Psoas muscle (tissue), 7 donors: ENCODE measurements at regions not wholly inside any gene's neighbourhood (a gene's known extent, or its start where the extent isn't known, plus 50 kb on each side); places are given as distances from the start of the nearest gene placed in this dataset.

ENCODE experiments used
- ATAC-seq, 4 donors: fragments of 200-7000 bp; cut with Tn5 transposase; one replicate each; pipeline ENCODE4 v1.9.1; 2020; ENCODE audit warnings: moderate library complexity in 3 of 4, mild to moderate bottlenecking in 2 of 4
- DNase-seq, 2 donors: peaks; one replicate each; pipeline ENCODE4 v3.0.0-alpha.2; 2020
- H3K27ac ChIP-seq: fragments of 200-600 bp; one replicate; pipeline ENCODE4 v1.8.0; 2022
- H3K27me3 ChIP-seq, 3 donors: fragments of 200-600 bp in 1 of 3; one replicate each; pipeline versions ENCODE4 v1.6.1 to v1.8.0; 2013 to 2022; ENCODE audit warnings: low read length in 2 of 3, mild to moderate bottlenecking in 2 of 3, moderate library complexity in 1 of 3; ENCODE audit not compliant: insufficient read depth in 3 of 3
- H3K36me3 ChIP-seq, 2 donors: fragments of 200-600 bp in 1 of 2; one replicate each; pipeline versions ENCODE4 v1.6.1 to v1.8.0; 2013 to 2022; ENCODE audit warnings: low read depth in 1 of 2, mild to moderate bottlenecking in 1 of 2, moderate library complexity in 1 of 2; ENCODE audit not compliant: insufficient read depth in 1 of 2
- H3K4me1 ChIP-seq: fragments of 200-600 bp; one replicate; pipeline ENCODE4 v1.8.0; 2022
- H3K4me3 ChIP-seq: fragments of 200-600 bp; one replicate; pipeline ENCODE4 v1.8.0; 2022; ENCODE audit warnings: mild to moderate bottlenecking
- H3K9me3 ChIP-seq: fragments of 200-600 bp; one replicate; pipeline ENCODE4 v1.8.0; 2022
- CTCF ChIP-seq: fragments of 200-600 bp; IDR thresholded peaks from one replicate; pipeline ENCODE4 v1.8.0; 2022; ENCODE audit warnings: antibody characterized with exemption
- WGBS, 3 donors: extraction: QIAGEN DNeasy Blood & Tissue Kit; methylation state at CpG; one replicate each; pipeline versions ENCODE4 v1.1.6 to v1.1.7; 2013; 5-methylcytosine and 5-hydroxymethylcytosine counted together
- intact Hi-C, 2 donors: fragments of 100-400 bp; cut with DNase I; formaldehyde crosslinking; loops; one replicate each; pipeline versions ENCODE4 v1.11.0 to v1.14.2; 2022
- donor health status: healthy with polysubstance abuse.
- donor health status: DM: no; HTN: no; CAD: no; lungs with moderate emphysema.
- donor health status: Bipolar disorder and iron deficiency.
- donor health status: healthy.
- donor health status: DM: yes; HTN: yes; CAD: no.
- donor health status: DM: no; HTN: no; CAD: no.
- donor health status: DM: yes; HTN: yes; CAD: no.

GRCh38 chr5:72667708-72668107 lies 148.8 kb upstream of the TNPO1 start:
- H3K27me3 ChIP-seq, result no peaks in the 10 kb centered on the region
- DNase-seq (no peak), ATAC-seq (no peak)
- no peaks in the 10 kb centered on the region for H3K9me3 ChIP-seq
- H3K4me3 ChIP-seq, result no peak overlapping the region
- WGBS, 3 donors, result 96 to 100% (median 96%) methylated on average over 1 of the region's 1 CpG
- H3K27ac ChIP-seq, result no peak overlapping the region
- intact Hi-C loops, result no loop called here
- TF ChIP-seq CTCF, result no peak
- H3K4me1 ChIP-seq, result peaks cover 4% of the 10 kb centered on the region
- no peaks in the 10 kb centered on the region for H3K36me3 ChIP-seq

GRCh38 chr5:72662936-72663335 lies 153.5 kb upstream of the TNPO1 start:
- Histone ChIP-seq H3K9me3 (no peaks in the 10 kb centered on the region), H3K27me3 (no peaks in the 10 kb centered on the region), H3K36me3 (no peaks in the 10 kb centered on the region), H3K4me1 (peaks cover 24% of the 10 kb centered on the region), H3K4me3 (no peak overlapping the region), H3K27ac (no peak overlapping the region)
- no peak for TF ChIP-seq CTCF
- WGBS, 3 donors, result 66 to 75% (median 75%) methylated on average over 7 of the region's 7 CpGs
- DNase-seq (no peak), ATAC-seq (no peak)
- intact Hi-C loops, result loop anchor here in 1 of 2 donors (5.0 kb wide), 1 partner anchor 149 kb away; no protein-coding TSS in a partner anchor

DNA sequence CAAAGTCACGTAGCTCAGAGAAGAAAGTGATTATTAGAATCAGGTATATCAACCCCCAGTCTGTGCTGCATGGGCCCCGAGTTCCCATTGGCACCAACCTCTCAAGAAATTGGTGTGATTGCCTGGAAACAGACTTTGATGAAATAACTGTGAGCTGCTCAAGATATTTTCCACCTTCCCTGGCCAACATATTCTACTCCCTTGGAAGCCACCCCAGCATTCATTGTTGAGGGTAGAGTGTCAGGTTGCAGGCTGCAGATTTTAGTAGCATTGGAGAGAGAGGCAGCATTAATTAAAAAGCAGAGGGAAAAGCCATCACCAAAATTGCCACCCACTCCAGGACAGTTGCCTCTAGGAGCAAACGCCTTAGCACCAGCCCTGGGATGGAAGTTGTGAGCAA lies 154.2 kb upstream of the TNPO1 start:
- no peaks in the 10 kb centered on the region for H3K9me3 ChIP-seq
- intact Hi-C loops, result loop anchor here in 1 of 2 donors (5.0 kb wide), 1 partner anchor 150 kb away; no protein-coding TSS in a partner anchor
- no peak overlapping the region for H3K27ac ChIP-seq
- peak in 1 of 4 donors; percentile 38 for ATAC-seq
- TF ChIP-seq CTCF, result no peak
- peaks cover 24% of the 10 kb centered on the region for H3K4me1 ChIP-seq
- no peaks in the 10 kb centered on the region for H3K36me3 ChIP-seq
- WGBS, 3 donors, result 33 to 48% (median 39%) methylated on average over 3 of the region's 3 CpGs
- no peaks in the 10 kb centered on the region for H3K27me3 ChIP-seq
- H3K4me3 ChIP-seq, result no peak overlapping the region
- DNase-seq, result no peak

GRCh38 chr5:72661405-72661804 lies 154.2 kb upstream of the ZNF366 start:
- ATAC-seq (peak; percentile 63 to 76 (median 73)), DNase-seq (no peak)
- peaks cover 24% of the 10 kb centered on the region for H3K4me1 ChIP-seq
- 75 to 86% (median 83%) methylated on average over 2 of the region's 2 CpGs for WGBS, 3 donors
- no peak overlapping the region for H3K27ac ChIP-seq
- H3K4me3 ChIP-seq, result no peak overlapping the region
- no peak for TF ChIP-seq CTCF
- H3K36me3 ChIP-seq, result no peaks in the 10 kb centered on the region
- intact Hi-C loops, result loop anchor here in 1 of 2 donors (5.0 kb wide), 1 partner anchor 151 kb away; no protein-coding TSS in a partner anchor
- H3K27me3 ChIP-seq, result no peaks in the 10 kb centered on the region
- H3K9me3 ChIP-seq, result no peaks in the 10 kb centered on the region

- no peak for DNase-seq
Measured at GRCh38 chr5:72659726-72660125, 152.5 kb upstream of the ZNF366 start.

More at GRCh38 chr5:72659726-72660125, 152.5 kb upstream of the ZNF366 start:
- H3K36me3 ChIP-seq, result no peaks in the 10 kb centered on the region
- no peak overlapping the region for H3K4me3 ChIP-seq
- H3K27ac ChIP-seq, result peak overlapping the region; percentile 79
- 30 to 68% (median 44%) methylated on average over 4 of the region's 4 CpGs for WGBS, 3 donors
- intact Hi-C loops, result loop anchor here in 1 of 2 donors (5.0 kb wide), 2 partner anchors 47 to 153 kb away; no protein-coding TSS in a partner anchor
- H3K27me3 ChIP-seq, result no peaks in the 10 kb centered on the region
- peaks cover 24% of the 10 kb centered on the region for H3K4me1 ChIP-seq
- H3K9me3 ChIP-seq, result no peaks in the 10 kb centered on the region
- TF ChIP-seq CTCF, result no peak
- ATAC-seq, result peak; percentile 59 to 89 (median 81)
